ENCODE measurements at regions not wholly inside any gene's neighbourhood (a gene's known extent, or its start where the extent isn't known, plus 50 kb on each side); places are given as distances from the start of the nearest gene placed in this dataset.
A peak's percentile ranks its signal among the peaks of the same experiment; 100 is the strongest.

GRCh38 chr7:25572423-25572822 lies 344.1 kb upstream of the NPVF start:
- Histone ChIP-seq H3K27me3 (ENCODE audit: control insufficient read depth, insufficient read depth, low read length) (no peaks in the 10 kb centered on the region), H3K9me3 (ENCODE audit: control insufficient read depth, low read length) (no peaks in the 10 kb centered on the region), H2AFZ (no peak overlapping the region), H3K4me3 (ENCODE audit: low read depth, low read length) (no peak overlapping the region), H3K9ac (no peak overlapping the region), H3K36me3 (ENCODE audit: control insufficient read depth, insufficient read depth, low read length) (no peaks in the 10 kb centered on the region), H3K4me1 (no peaks in the 10 kb centered on the region), H3K4me2 (ENCODE audit: low read length) (no peak overlapping the region), H3K79me2 (no peaks in the 10 kb centered on the region), H3K27ac (no peak overlapping the region)
- TF ChIP-seq CTCF (IDR thresholded peaks at IDR 0.05), result no peak

GRCh38 chr7:25574828-25575227 lies 346.5 kb upstream of the NPVF start:
- no peak for TF ChIP-seq CTCF (IDR thresholded peaks at IDR 0.05)

DNA sequence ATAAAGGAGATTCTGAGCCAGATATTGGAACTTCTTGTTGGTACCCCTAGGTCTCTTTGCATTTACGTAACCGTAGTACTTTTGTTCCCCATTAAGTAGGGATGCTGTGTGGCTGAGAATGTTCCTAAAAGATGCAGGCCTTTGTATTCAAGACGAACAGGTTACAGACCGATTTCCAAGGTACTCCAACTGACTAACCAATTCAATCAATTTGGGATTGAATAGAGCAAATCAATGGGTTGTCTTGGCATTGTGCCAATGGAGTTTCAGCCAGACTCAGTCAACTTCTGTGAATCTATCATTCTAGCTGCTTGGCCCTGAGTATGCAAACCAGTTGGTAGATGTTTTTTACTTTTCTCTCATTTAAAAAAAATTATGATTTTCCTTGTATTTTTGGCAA lies 347.3 kb upstream of the NPVF start:
- Histone ChIP-seq H3K4me2 (ENCODE audit: low read length) (no peak overlapping the region), H3K27me3 (ENCODE audit: control insufficient read depth, insufficient read depth, low read length) (no peaks in the 10 kb centered on the region), H3K79me2 (no peaks in the 10 kb centered on the region), H3K9ac (no peak overlapping the region), H3K4me1 (no peaks in the 10 kb centered on the region), H3K9me3 (ENCODE audit: control insufficient read depth, low read length) (no peaks in the 10 kb centered on the region), H3K4me3 (ENCODE audit: low read depth, low read length) (no peak overlapping the region), H3K27ac (no peak overlapping the region), H3K36me3 (ENCODE audit: control insufficient read depth, insufficient read depth, low read length) (no peaks in the 10 kb centered on the region), H2AFZ (no peak overlapping the region)
- TF ChIP-seq CTCF (IDR thresholded peaks at IDR 0.05), result no peak

More at GRCh38 chr7:25574828-25575227, 346.5 kb upstream of the NPVF start:
- Histone ChIP-seq H3K79me2 (no peaks in the 10 kb centered on the region), H3K4me2 (ENCODE audit: low read length) (peak overlapping the region; percentile 31), H3K9ac (no peak overlapping the region), H2AFZ (no peak overlapping the region), H3K9me3 (ENCODE audit: control insufficient read depth, low read length) (no peaks in the 10 kb centered on the region), H3K27ac (no peak overlapping the region), H3K27me3 (ENCODE audit: control insufficient read depth, insufficient read depth, low read length) (no peaks in the 10 kb centered on the region), H3K36me3 (ENCODE audit: control insufficient read depth, insufficient read depth, low read length) (no peaks in the 10 kb centered on the region), H3K4me3 (ENCODE audit: low read depth, low read length) (no peak overlapping the region), H3K4me1 (no peaks in the 10 kb centered on the region)

DNA sequence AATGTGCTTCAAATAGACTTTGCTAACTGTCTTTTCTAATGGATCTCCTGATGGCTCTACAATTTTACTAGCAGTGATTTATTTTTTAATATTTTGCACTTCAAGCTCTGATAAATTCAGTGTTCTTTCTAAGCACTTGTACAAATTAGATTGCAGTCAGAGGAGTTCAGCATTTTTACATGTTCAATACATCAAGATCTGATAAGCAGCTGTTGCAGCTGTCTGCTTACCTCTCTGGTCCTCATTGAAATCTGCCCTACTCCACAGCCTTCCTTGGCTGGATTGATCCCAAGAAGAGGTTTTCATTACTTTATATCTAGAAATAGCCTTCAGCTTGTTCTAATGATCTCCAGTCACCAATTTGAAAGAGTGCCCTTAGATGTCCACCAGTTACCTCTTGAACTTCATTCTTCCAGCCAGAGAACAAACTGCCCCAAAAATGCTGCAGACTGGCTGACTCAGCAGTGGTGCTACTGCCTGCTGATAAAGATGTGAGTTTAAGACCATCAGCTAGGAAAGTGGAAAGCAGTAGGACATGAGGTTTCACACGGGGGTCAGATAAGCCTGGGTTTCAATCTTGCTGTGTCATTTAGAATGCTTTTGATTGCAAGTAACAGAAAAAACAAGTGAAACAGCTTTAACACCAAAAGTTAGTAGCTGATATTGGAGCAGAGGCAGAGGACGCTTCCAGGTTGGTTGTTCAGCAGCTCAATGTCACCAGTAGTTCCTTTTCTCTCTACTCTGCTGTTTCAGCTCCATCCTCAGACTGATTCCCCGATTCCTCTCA lies 350.9 kb upstream of the NPVF start:
- Histone ChIP-seq H3K36me3 (ENCODE audit: control insufficient read depth, insufficient read depth, low read length) (no peaks in the 10 kb centered on the region), H3K4me3 (ENCODE audit: low read depth, low read length) (no peak overlapping the region), H3K4me2 (ENCODE audit: low read length) (no peak overlapping the region), H3K27me3 (ENCODE audit: control insufficient read depth, insufficient read depth, low read length) (no peaks in the 10 kb centered on the region), H3K4me1 (no peaks in the 10 kb centered on the region), H2AFZ (no peak overlapping the region), H3K79me2 (no peaks in the 10 kb centered on the region), H3K27ac (no peak overlapping the region), H3K9me3 (ENCODE audit: control insufficient read depth, low read length) (no peaks in the 10 kb centered on the region), H3K9ac (no peak overlapping the region)
- TF ChIP-seq CTCF (IDR thresholded peaks at IDR 0.05), result no peak

- Histone ChIP-seq H3K27ac (no peak overlapping the region), H3K36me3 (ENCODE audit: control insufficient read depth, insufficient read depth, low read length) (no peaks in the 10 kb centered on the region), H3K9ac (no peak overlapping the region)
Measured at GRCh38 chr7:25579778-25580075, 351.4 kb upstream of the NPVF start.

More at GRCh38 chr7:25579778-25580075, 351.4 kb upstream of the NPVF start:
- no peak for TF ChIP-seq CTCF (IDR thresholded peaks at IDR 0.05)
- Histone ChIP-seq H3K79me2 (no peaks in the 10 kb centered on the region), H3K9me3 (ENCODE audit: control insufficient read depth, low read length) (no peaks in the 10 kb centered on the region), H3K27me3 (ENCODE audit: control insufficient read depth, insufficient read depth, low read length) (no peaks in the 10 kb centered on the region), H3K4me3 (ENCODE audit: low read depth, low read length) (no peak overlapping the region), H3K4me1 (no peaks in the 10 kb centered on the region), H3K4me2 (ENCODE audit: low read length) (no peak overlapping the region), H2AFZ (no peak overlapping the region)
